ENCODE measurements at regions not wholly inside any gene's neighbourhood (a gene's known extent, or its start where the extent isn't known, plus 50 kb on each side); places are given as distances from the start of the nearest gene placed in this dataset.
"Not testable (repeated sequence)": the region's sequence is repeated elsewhere in the genome, so short reads cannot be mapped to it uniquely, and the experiment has no call there.

GRCh38 chr5:56294354-56294753 lies 61.2 kb upstream of the ANKRD55 start:
- BruUV-seq (replicated peaks): no TSS peak
- WGBS (ENCODE audit: low lambda C conversion rate): 55% methylated on average over 2 of the region's 2 CpGs
- FAIRE-seq (no peak), DNase-seq (ENCODE audit: low spot score) (no peak), ATAC-seq (no peak)
- CTCF ChIA-PET (ENCODE audit: low intra/inter-chr PET ratio, low total read pairs): no interaction called here
- Histone ChIP-seq H3K36me3 (replicated peaks in 1 of 2; ENCODE audit: control insufficient read depth in 1 of 2, insufficient read depth in 2 of 2, low read length in 2 of 2) (no peaks in the 10 kb centered on the region), H3K9me3 (ENCODE audit: low read length) (no peaks in the 10 kb centered on the region), H4K20me1 (ENCODE audit: insufficient read depth, low read length) (no peaks in the 10 kb centered on the region), H3K4me1 (ENCODE audit: insufficient read depth, low read length) (peaks cover 13% of the 10 kb centered on the region), H3K4me3 (replicated peaks in 1 of 3; ENCODE audit: insufficient read depth in 1 of 3, low read depth in 2 of 3, low read length in 3 of 3) (no peak overlapping the region), H3K4me2 (ENCODE audit: low read depth, low read length) (no peak overlapping the region), H3K9ac (ENCODE audit: insufficient read depth, low read depth, low read length) (no peak overlapping the region), H3K79me2 (ENCODE audit: insufficient read depth, low read length) (no peaks in the 10 kb centered on the region), H3K27ac (ENCODE audit: extremely low read length, insufficient read depth, low read length) (no peak overlapping the region), H3K27me3 (ENCODE audit: control insufficient read depth in 1 of 2, insufficient read depth in 2 of 2, low read length in 2 of 2) (no peaks in the 10 kb centered on the region), H2AFZ (ENCODE audit: low read length) (no peak overlapping the region)
- intact Hi-C loops (cut with micrococcal nuclease; ENCODE audit: unreplicated experiment): no loop called here
- in situ Hi-C loops (cut with HindIII; ENCODE audit: extremely low pct_ligation_motif_present, low pct_unique_long_range_greater_than_20kb): no loop called here
- POLR2A ChIA-PET: no interaction called here
- no peak for TF ChIP-seq TIGD3 (CRISPR knock-in tag; IDR thresholded peaks at IDR 0.05; ENCODE audit: borderline replicate concordance)
- no peak for TF ChIP-seq ZNF180 (CRISPR knock-in tag; IDR thresholded peaks at IDR 0.05; ENCODE audit: borderline replicate concordance, low read depth)
- TF ChIP-seq ZNF546 (CRISPR knock-in tag; conservative IDR thresholded peaks at IDR 0.05): no peak
- no peak for TF ChIP-seq MAFG (CRISPR knock-in tag; IDR thresholded peaks at IDR 0.05)
- no peak for TF ChIP-seq ARID2 (CRISPR knock-in tag; IDR thresholded peaks at IDR 0.05; ENCODE audit: borderline replicate concordance)
- TF ChIP-seq ZBTB7B (CRISPR knock-in tag; IDR thresholded peaks at IDR 0.05): no peak
- TF ChIP-seq ZBTB42 (CRISPR knock-in tag; IDR thresholded peaks at IDR 0.05): no peak
- no peak for TF ChIP-seq BRCA1 (CRISPR knock-in tag; IDR thresholded peaks at IDR 0.05)
- no peak for TF ChIP-seq IKZF5 (CRISPR knock-in tag; IDR thresholded peaks at IDR 0.05)
- TF ChIP-seq ZNF619 (CRISPR knock-in tag; IDR thresholded peaks at IDR 0.05): no peak
- no peak for TF ChIP-seq ZNF749 (CRISPR knock-in tag; IDR thresholded peaks at IDR 0.05; ENCODE audit: borderline replicate concordance)
- no peak for TF ChIP-seq FOXA3 (CRISPR knock-in tag; IDR thresholded peaks at IDR 0.05)
- TF ChIP-seq ARID4A (CRISPR knock-in tag; IDR thresholded peaks at IDR 0.05; ENCODE audit: borderline replicate concordance): no peak
- no peak for TF ChIP-seq AHR (CRISPR knock-in tag; IDR thresholded peaks at IDR 0.05)

GRCh38 chr5:56292874-56293273 lies 59.7 kb upstream of the ANKRD55 start:
- H3K9me3 ChIP-seq (ENCODE audit: low read length); in situ Hi-C loops (cut with HindIII; ENCODE audit: extremely low pct_ligation_motif_present, low pct_unique_long_range_greater_than_20kb); H3K36me3 ChIP-seq (replicated peaks in 1 of 2; ENCODE audit: control insufficient read depth in 1 of 2, insufficient read depth in 2 of 2, low read length in 2 of 2); H4K20me1 ChIP-seq (ENCODE audit: insufficient read depth, low read length); DNase-seq (ENCODE audit: low spot score); BruUV-seq (replicated peaks); H3K4me2 ChIP-seq (ENCODE audit: low read depth, low read length); H2AFZ ChIP-seq (ENCODE audit: low read length); H3K27ac ChIP-seq (ENCODE audit: extremely low read length, insufficient read depth, low read length); intact Hi-C loops (cut with micrococcal nuclease; ENCODE audit: unreplicated experiment); H3K79me2 ChIP-seq (ENCODE audit: insufficient read depth, low read length); H3K4me3 ChIP-seq (replicated peaks in 1 of 3; ENCODE audit: insufficient read depth in 1 of 3, low read depth in 2 of 3, low read length in 3 of 3); H3K9ac ChIP-seq (ENCODE audit: insufficient read depth, low read depth, low read length); H3K27me3 ChIP-seq (ENCODE audit: control insufficient read depth in 1 of 2, insufficient read depth in 2 of 2, low read length in 2 of 2); POLR2A ChIA-PET; FAIRE-seq; CTCF ChIA-PET (ENCODE audit: low intra/inter-chr PET ratio, low total read pairs); ATAC-seq: not testable (repeated sequence)
- 91% methylated on average over 2 of the region's 2 CpGs for WGBS (ENCODE audit: low lambda C conversion rate)
- peaks cover 27% of the 10 kb centered on the region for H3K4me1 ChIP-seq (ENCODE audit: insufficient read depth, low read length)

All from HepG2 (cell line).